ENCODE measurements at regions not wholly inside any gene's neighbourhood (a gene's known extent, or its start where the extent isn't known, plus 50 kb on each side); places are given as distances from the start of the nearest gene placed in this dataset.

GRCh38 chr4:14857475-14857874 lies 144.8 kb upstream of the CPEB2 start:
- H3T11ph ChIP-seq (ENCODE audit: low read length): no peak overlapping the region

More at GRCh38 chr4:14857475-14857874, 144.8 kb upstream of the CPEB2 start:
- no peak overlapping the region for H2AK5ac ChIP-seq (ENCODE audit: insufficient read length, low read length)
- no peaks in the 10 kb centered on the region for H3K79me2 ChIP-seq (ENCODE audit: insufficient read depth, low read length)
- TF ChIP-seq, protein P1, sequence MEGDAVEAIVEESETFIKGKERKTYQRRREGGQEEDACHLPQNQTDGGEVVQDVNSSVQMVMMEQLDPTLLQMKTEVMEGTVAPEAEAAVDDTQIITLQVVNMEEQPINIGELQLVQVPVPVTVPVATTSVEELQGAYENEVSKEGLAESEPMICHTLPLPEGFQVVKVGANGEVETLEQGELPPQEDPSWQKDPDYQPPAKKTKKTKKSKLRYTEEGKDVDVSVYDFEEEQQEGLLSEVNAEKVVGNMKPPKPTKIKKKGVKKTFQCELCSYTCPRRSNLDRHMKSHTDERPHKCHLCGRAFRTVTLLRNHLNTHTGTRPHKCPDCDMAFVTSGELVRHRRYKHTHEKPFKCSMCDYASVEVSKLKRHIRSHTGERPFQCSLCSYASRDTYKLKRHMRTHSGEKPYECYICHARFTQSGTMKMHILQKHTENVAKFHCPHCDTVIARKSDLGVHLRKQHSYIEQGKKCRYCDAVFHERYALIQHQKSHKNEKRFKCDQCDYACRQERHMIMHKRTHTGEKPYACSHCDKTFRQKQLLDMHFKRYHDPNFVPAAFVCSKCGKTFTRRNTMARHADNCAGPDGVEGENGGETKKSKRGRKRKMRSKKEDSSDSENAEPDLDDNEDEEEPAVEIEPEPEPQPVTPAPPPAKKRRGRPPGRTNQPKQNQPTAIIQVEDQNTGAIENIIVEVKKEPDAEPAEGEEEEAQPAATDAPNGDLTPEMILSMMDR (conservative IDR thresholded peaks at IDR 0.05): no peak
- Mint-ChIP-seq H3K4me3 (no peak overlapping the region), H3K27me3 (ENCODE audit: low read depth) (peaks cover 50% of the 10 kb centered on the region), H3K9me3 (peaks cover 4 to 17% of the 10 kb centered on the region in 2 experiments), H3K27ac (no peak overlapping the region; a peak in 1 of 7 replicates), H3K4me1 (peaks cover 11 to 21% of the 10 kb centered on the region in 2 experiments), H3K36me3 (ENCODE audit: insufficient read depth in 1 of 3, low read depth in 3 of 3) (peaks cover 1 to 28% (median 8%) of the 10 kb centered on the region in 3 experiments; a peak in 6 of 7 replicates)
- no CpG with 5 or more reads among the region's 3 CpGs for WGBS (ENCODE audit: extremely low coverage, insufficient read length, low lambda C conversion rate)
- no peak for DNase-seq
- no peaks in the 10 kb centered on the region for H3K79me1 ChIP-seq (ENCODE audit: insufficient read depth, low read depth, low read length, poor library complexity, severe bottlenecking)
- no peak overlapping the region for H3K23ac ChIP-seq (ENCODE audit: insufficient read length, low read depth, low read length)
- H3K27me3 ChIP-seq (ENCODE audit: insufficient read depth, low read length): no peaks in the 10 kb centered on the region; the same call in 1 of the 2 replicates
- H2BK12ac ChIP-seq (ENCODE audit: insufficient read length, low read depth, low read length): no peak overlapping the region
- no peak overlapping the region for H2BK120ac ChIP-seq (ENCODE audit: low read depth, low read length, poor library complexity, severe bottlenecking)
- no peak overlapping the region for H3K14ac ChIP-seq (ENCODE audit: insufficient read depth, low read length)
- H2BK15ac ChIP-seq (ENCODE audit: low read depth, low read length): no peak overlapping the region
- H3K18ac ChIP-seq (ENCODE audit: insufficient read length, low read depth, low read length): no peak overlapping the region
- no peak overlapping the region for H3K56ac ChIP-seq (ENCODE audit: insufficient read length, low read depth, low read length)
- H4K20me1 ChIP-seq (ENCODE audit: control insufficient read depth, insufficient read depth, insufficient read length): no peaks in the 10 kb centered on the region
- no peak overlapping the region for H2BK20ac ChIP-seq (ENCODE audit: low read depth, low read length, poor library complexity, severe bottlenecking)
- no peak overlapping the region for H3K4me2 ChIP-seq (ENCODE audit: insufficient read depth, insufficient read length, low read length)
- no peaks in the 10 kb centered on the region for H3K9me3 ChIP-seq (ENCODE audit: control insufficient read depth, low read depth, low read length)
- H3K27ac ChIP-seq (ENCODE audit: insufficient read length, low read depth, low read length): no peak overlapping the region
- H4K5ac ChIP-seq (ENCODE audit: insufficient read length, low read depth, low read length): no peak overlapping the region
- no peak overlapping the region for H3K4ac ChIP-seq (ENCODE audit: low read depth, low read length)
- no peak overlapping the region for H2AFZ ChIP-seq (ENCODE audit: low read length)
- no peaks in the 10 kb centered on the region; the same call in 1 of the 2 replicates for H3K4me1 ChIP-seq (ENCODE audit: insufficient read depth, low read length)
- no peak overlapping the region for H4K91ac ChIP-seq (ENCODE audit: insufficient read length, low read depth, low read length)
- H2BK5ac ChIP-seq (ENCODE audit: insufficient read length, low read length): no peak overlapping the region
- H3K23me2 ChIP-seq (ENCODE audit: insufficient read length, low read depth, low read length, poor library complexity, severe bottlenecking): no peaks in the 10 kb centered on the region
- H3K9ac ChIP-seq (ENCODE audit: extremely low read depth, insufficient read length, low read length): no peak overlapping the region
- H4K8ac ChIP-seq (replicated peaks; ENCODE audit: insufficient read length, low read depth, low read length): no peak overlapping the region

All from H9 (cell line).